Tibial nerve (tissue), 4 donors: ENCODE measurements at regions not wholly inside any gene's neighbourhood (a gene's known extent, or its start where the extent isn't known, plus 50 kb on each side); places are given as distances from the start of the nearest gene placed in this dataset.

Experiments
- EP300 ChIP-seq, 2 donors: sonication (generic); formaldehyde crosslinking; IDR thresholded peaks; one replicate each; pipeline ENCODE4 v1.6.1; 2017; ENCODE audit warnings: antibody characterized with exemption in 2 of 2, mild to moderate bottlenecking in 1 of 2
- POLR2A ChIP-seq, 2 donors: fragments of 450-650 bp; IDR thresholded peaks; one replicate each; pipeline ENCODE4 v1.6.1; 2017; ENCODE audit warnings: antibody characterized with exemption in 2 of 2, mild to moderate bottlenecking in 2 of 2, moderate library complexity in 2 of 2
- TF ChIP-seq, protein P1 (sequence below), 5 experiments: fragments of 200-600 bp in 3 of 5; fragments of 450-650 bp in 2 of 5; sonication (generic) in 3 of 5; IDR thresholded peaks; one replicate each; pipeline ENCODE4 v1.5.1; 2016 to 2019; ENCODE audit warnings: antibody characterized with exemption in 5 of 5, mild to moderate bottlenecking in 3 of 5, moderate library complexity in 2 of 5

DNA sequence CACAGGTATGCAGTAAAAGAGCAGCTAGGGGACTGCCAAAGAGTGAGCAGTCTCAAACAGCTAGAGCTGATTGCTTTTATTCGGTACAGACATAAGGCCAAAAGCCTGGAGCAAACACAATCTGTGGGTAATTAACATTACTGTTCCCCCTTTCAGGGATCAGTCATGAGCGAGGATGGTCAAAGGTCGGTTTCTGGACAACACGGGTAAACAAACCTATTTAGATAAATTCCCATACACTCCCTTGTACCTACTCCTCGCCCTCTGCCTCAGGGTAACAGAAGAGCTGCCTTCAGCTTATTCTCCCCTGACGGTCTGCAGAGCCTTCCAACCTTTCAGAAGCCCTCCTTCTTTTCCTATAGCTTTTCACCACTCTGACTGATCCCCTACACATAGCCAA, 586.0 kb downstream of the SUCLG1 start:
- TF ChIP-seq, protein P1, sequence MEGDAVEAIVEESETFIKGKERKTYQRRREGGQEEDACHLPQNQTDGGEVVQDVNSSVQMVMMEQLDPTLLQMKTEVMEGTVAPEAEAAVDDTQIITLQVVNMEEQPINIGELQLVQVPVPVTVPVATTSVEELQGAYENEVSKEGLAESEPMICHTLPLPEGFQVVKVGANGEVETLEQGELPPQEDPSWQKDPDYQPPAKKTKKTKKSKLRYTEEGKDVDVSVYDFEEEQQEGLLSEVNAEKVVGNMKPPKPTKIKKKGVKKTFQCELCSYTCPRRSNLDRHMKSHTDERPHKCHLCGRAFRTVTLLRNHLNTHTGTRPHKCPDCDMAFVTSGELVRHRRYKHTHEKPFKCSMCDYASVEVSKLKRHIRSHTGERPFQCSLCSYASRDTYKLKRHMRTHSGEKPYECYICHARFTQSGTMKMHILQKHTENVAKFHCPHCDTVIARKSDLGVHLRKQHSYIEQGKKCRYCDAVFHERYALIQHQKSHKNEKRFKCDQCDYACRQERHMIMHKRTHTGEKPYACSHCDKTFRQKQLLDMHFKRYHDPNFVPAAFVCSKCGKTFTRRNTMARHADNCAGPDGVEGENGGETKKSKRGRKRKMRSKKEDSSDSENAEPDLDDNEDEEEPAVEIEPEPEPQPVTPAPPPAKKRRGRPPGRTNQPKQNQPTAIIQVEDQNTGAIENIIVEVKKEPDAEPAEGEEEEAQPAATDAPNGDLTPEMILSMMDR (IDR thresholded peaks at IDR 0.05), result no peak
- TF ChIP-seq POLR2A (IDR thresholded peaks at IDR 0.05) (no peak), EP300 (IDR thresholded peaks at IDR 0.05) (no peak)
